ENCODE measurements at regions not wholly inside any gene's neighbourhood (a gene's known extent, or its start where the extent isn't known, plus 50 kb on each side); places are given as distances from the start of the nearest gene placed in this dataset.

DNA sequence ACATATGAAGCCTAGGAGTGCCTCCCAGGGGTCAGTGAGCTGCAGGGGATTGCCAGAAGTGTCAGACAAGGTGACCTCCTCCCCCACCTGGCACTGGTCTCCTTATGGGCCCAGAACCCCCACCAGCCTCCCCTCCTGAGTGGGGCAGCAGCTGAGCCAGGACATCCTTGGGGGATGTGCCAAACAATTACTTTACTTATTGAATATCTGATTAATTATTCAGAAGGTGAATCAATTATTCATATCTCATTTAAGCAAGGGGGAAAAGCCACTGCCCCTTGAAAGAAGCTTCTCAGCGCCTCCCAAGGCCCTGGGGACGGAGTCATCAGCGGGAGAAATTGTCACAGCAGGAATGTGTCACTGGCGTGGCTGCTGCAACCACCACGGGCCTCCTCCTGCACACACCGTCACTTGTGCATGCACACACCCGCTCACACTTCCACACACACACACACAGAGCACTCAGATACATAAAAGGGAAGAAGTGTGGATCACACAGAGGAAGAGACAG lies 123.4 kb upstream of the MAFB start:
- no peak for TF ChIP-seq EZH2 (IDR thresholded peaks at IDR 0.05; ENCODE audit: insufficient read depth, low read length)
- TF ChIP-seq, protein P1, sequence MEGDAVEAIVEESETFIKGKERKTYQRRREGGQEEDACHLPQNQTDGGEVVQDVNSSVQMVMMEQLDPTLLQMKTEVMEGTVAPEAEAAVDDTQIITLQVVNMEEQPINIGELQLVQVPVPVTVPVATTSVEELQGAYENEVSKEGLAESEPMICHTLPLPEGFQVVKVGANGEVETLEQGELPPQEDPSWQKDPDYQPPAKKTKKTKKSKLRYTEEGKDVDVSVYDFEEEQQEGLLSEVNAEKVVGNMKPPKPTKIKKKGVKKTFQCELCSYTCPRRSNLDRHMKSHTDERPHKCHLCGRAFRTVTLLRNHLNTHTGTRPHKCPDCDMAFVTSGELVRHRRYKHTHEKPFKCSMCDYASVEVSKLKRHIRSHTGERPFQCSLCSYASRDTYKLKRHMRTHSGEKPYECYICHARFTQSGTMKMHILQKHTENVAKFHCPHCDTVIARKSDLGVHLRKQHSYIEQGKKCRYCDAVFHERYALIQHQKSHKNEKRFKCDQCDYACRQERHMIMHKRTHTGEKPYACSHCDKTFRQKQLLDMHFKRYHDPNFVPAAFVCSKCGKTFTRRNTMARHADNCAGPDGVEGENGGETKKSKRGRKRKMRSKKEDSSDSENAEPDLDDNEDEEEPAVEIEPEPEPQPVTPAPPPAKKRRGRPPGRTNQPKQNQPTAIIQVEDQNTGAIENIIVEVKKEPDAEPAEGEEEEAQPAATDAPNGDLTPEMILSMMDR (IDR thresholded peaks at IDR 0.05; ENCODE audit: insufficient read depth, low read depth, low read length): no peak
